GM23338 (cell line): ENCODE measurements at regions not wholly inside any gene's neighbourhood (a gene's known extent, or its start where the extent isn't known, plus 50 kb on each side); places are given as distances from the start of the nearest gene placed in this dataset.

Source experiments
- ATAC-seq: fragments of 200-7000 bp; cut with Tn5 transposase; 3 replicates; pipeline ENCODE4 v1.9.1; 2020
- DNase-seq: peaks from one replicate; pipeline ENCODE4 v3.0.0-alpha.2; 2015; ENCODE audit warnings: low spot score
- H2AFZ ChIP-seq: fragments of 200-600 bp; sonication (generic); 2 replicates; pipeline ENCODE4 v1.8.0; 2016; ENCODE audit warnings: antibody characterized with exemption, mild to moderate bottlenecking, moderate library complexity
- H3F3A ChIP-seq: fragments of 200-600 bp; sonication (generic); replicated peaks from 2 replicates; pipeline ENCODE4 v1.8.0; 2017; ENCODE audit warnings: antibody characterized with exemption, mixed run types, low read depth
- H3K27ac ChIP-seq: fragments of 200-600 bp; sonication (generic); 2 replicates; pipeline ENCODE4 v1.6.1; 2016; ENCODE audit warnings: low read depth
- H3K27me3 ChIP-seq: fragments of 200-600 bp; sonication (generic); 2 replicates; pipeline ENCODE4 v1.8.0; 2016; ENCODE audit warnings: mild to moderate bottlenecking, mixed run types, moderate library complexity; ENCODE audit not compliant: insufficient read depth
- H3K36me3 ChIP-seq: fragments of 200-600 bp; sonication (generic); 2 replicates; pipeline ENCODE4 v1.8.0; 2016; ENCODE audit warnings: mild to moderate bottlenecking; ENCODE audit not compliant: insufficient read depth
- H3K4me1 ChIP-seq: fragments of 200-600 bp; sonication (generic); 2 replicates; pipeline ENCODE4 v1.8.0; 2016; ENCODE audit warnings: mild to moderate bottlenecking, moderate library complexity; ENCODE audit not compliant: insufficient read depth
- H3K4me2 ChIP-seq: fragments of 200-600 bp; sonication (generic); 2 replicates; pipeline ENCODE4 v1.7.1; 2017; ENCODE audit warnings: mixed run types
- H3K4me3 ChIP-seq: fragments of 200-600 bp; sonication (generic); 2 replicates; pipeline ENCODE4 v1.6.1; 2016; ENCODE audit warnings: mixed run types
- H3K79me2 ChIP-seq: fragments of 200-600 bp; sonication (generic); replicated peaks from 2 replicates; pipeline ENCODE4 v1.8.0; 2017; ENCODE audit warnings: mild to moderate bottlenecking; ENCODE audit not compliant: insufficient read depth
- H3K9me2 ChIP-seq: fragments of 200-600 bp; sonication (generic); 2 replicates; pipeline ENCODE4 v1.8.0; 2017; ENCODE audit not compliant: insufficient read depth
- H4K20me1 ChIP-seq: fragments of 200-600 bp; sonication (generic); replicated peaks from 2 replicates; pipeline ENCODE4 v1.8.0; 2017; ENCODE audit warnings: mild to moderate bottlenecking; ENCODE audit not compliant: insufficient read depth
- H3K27ac Mint-ChIP-seq: 2 replicates; pipeline ENCODE4 v1.8.0; 2020; ENCODE audit warnings: inconsistent platforms, mild to moderate bottlenecking, moderate library complexity, mixed read lengths
- H3K27me3 Mint-ChIP-seq: 3 replicates; pipeline ENCODE4 v1.8.0; 2022; ENCODE audit warnings: low read depth, mild to moderate bottlenecking, moderate library complexity, mixed read lengths, inconsistent platforms; ENCODE audit not compliant: insufficient read depth, poor library complexity
- H3K36me3 Mint-ChIP-seq: 3 replicates; pipeline ENCODE4 v1.8.0; 2021; ENCODE audit warnings: low read depth, mild to moderate bottlenecking, inconsistent platforms, moderate library complexity, mixed read lengths
- H3K4me1 Mint-ChIP-seq: 3 replicates; pipeline ENCODE4 v1.8.0; 2020; ENCODE audit warnings: mild to moderate bottlenecking, inconsistent platforms, mixed read lengths
- H3K4me3 Mint-ChIP-seq: 3 replicates; pipeline ENCODE4 v1.8.0; 2021; ENCODE audit warnings: moderate library complexity, mild to moderate bottlenecking, inconsistent platforms, mixed read lengths
- H3K9me3 Mint-ChIP-seq: 3 replicates; pipeline ENCODE4 v1.8.0; 2020; ENCODE audit warnings: moderate library complexity, mild to moderate bottlenecking, inconsistent platforms, mixed read lengths
- CREB1 ChIP-seq: fragments of 250-450 bp; sonication (Bioruptor Pico); IDR thresholded peaks from 2 replicates; pipeline ENCODE4 v1.5.0; 2020; ENCODE audit warnings: low read depth, mild to moderate bottlenecking, moderate library complexity
- CTCF ChIP-seq, 2 experiments: fragments of 200-600 bp in 1 of 2; sonication (generic) in 1 of 2; conservative IDR thresholded peaks; 2 replicates each; pipeline versions ENCODE4 v1.5.1 to v1.6.1; 2016 to 2017; ENCODE audit warnings: antibody characterized with exemption in 2 of 2, low read depth in 2 of 2, mild to moderate bottlenecking in 2 of 2, moderate library complexity in 1 of 2
- ETS1 ChIP-seq: IDR thresholded peaks from 2 replicates; pipeline ENCODE4 v1.6.1; 2016; ENCODE audit warnings: antibody characterized with exemption
- EZH2 ChIP-seq: fragments of 200-600 bp; sonication (generic); IDR thresholded peaks from one replicate; pipeline ENCODE4 v1.8.0; 2017; ENCODE audit warnings: antibody characterized with exemption, mild to moderate bottlenecking, low read depth; ENCODE audit not compliant: unreplicated experiment
- EZH2phosphoT487 ChIP-seq: fragments of 200-600 bp; sonication (generic); IDR thresholded peaks from one replicate; pipeline ENCODE4 v1.8.1; 2018; ENCODE audit warnings: antibody characterized with exemption; ENCODE audit not compliant: unreplicated experiment
- JUNB ChIP-seq: IDR thresholded peaks from one replicate; pipeline ENCODE4 v1.6.1; 2016; ENCODE audit warnings: antibody characterized with exemption; ENCODE audit not compliant: unreplicated experiment
- NANOG ChIP-seq: IDR thresholded peaks from 2 replicates; pipeline ENCODE4 v1.6.1; 2016; ENCODE audit warnings: antibody characterized with exemption, borderline replicate concordance
- POLR2AphosphoS5 ChIP-seq: IDR thresholded peaks from 2 replicates; pipeline ENCODE4 v1.6.1; 2016; ENCODE audit warnings: antibody characterized with exemption, low read depth
- REST ChIP-seq: IDR thresholded peaks from one replicate; pipeline ENCODE4 v1.6.1; 2018; ENCODE audit warnings: antibody characterized with exemption; ENCODE audit not compliant: unreplicated experiment
- STAT1 ChIP-seq: IDR thresholded peaks from one replicate; pipeline ENCODE4 v1.6.1; 2016; ENCODE audit warnings: antibody characterized with exemption; ENCODE audit not compliant: unreplicated experiment
- ZNF114 ChIP-seq: fragments of 250-450 bp; sonication (Bioruptor Pico); IDR thresholded peaks from 2 replicates; pipeline ENCODE4 v1.5.0; 2020; ENCODE audit warnings: mild to moderate bottlenecking, moderate library complexity
- ZNF331 ChIP-seq: fragments of 250-450 bp; sonication (Bioruptor Pico); IDR thresholded peaks from 2 replicates; pipeline ENCODE4 v1.5.0; 2020; ENCODE audit warnings: low read depth, mild to moderate bottlenecking, moderate library complexity
- TF ChIP-seq, protein P1 (sequence below): fragments of 250-450 bp; sonication (Bioruptor Pico); IDR thresholded peaks from 2 replicates; pipeline ENCODE4 v1.5.0; 2020; ENCODE audit warnings: mild to moderate bottlenecking, moderate library complexity

GRCh38 chrX:125883169-125883568, 282.9 kb downstream of the DCAF12L2 start:
- ATAC-seq: no peak
- no peak overlapping the region for H3K4me2 ChIP-seq
- no peaks in the 10 kb centered on the region for H3K27me3 Mint-ChIP-seq
- peaks cover 28% of the 10 kb centered on the region for H3K9me3 Mint-ChIP-seq
- H3F3A ChIP-seq: no peaks in the 10 kb centered on the region
- DNase-seq: no peak
- no peak overlapping the region for H3K4me3 ChIP-seq
- H3K9me2 ChIP-seq: no peaks in the 10 kb centered on the region
- no peak for TF ChIP-seq REST
- TF ChIP-seq ZNF114 (CRISPR knock-in tag): no peak
- TF ChIP-seq STAT1: no peak
- TF ChIP-seq CTCF (conservative IDR thresholded peaks at IDR 0.05; ENCODE audit: low read depth in 2 of 2): no peak
- TF ChIP-seq CREB1 (CRISPR knock-in tag): no peak
- no peak for TF ChIP-seq ETS1
- no peak for TF ChIP-seq ZNF331 (CRISPR knock-in tag)
- TF ChIP-seq JUNB: no peak
- no peak for TF ChIP-seq EZH2
- TF ChIP-seq POLR2AphosphoS5: no peak
- TF ChIP-seq, protein P1, sequence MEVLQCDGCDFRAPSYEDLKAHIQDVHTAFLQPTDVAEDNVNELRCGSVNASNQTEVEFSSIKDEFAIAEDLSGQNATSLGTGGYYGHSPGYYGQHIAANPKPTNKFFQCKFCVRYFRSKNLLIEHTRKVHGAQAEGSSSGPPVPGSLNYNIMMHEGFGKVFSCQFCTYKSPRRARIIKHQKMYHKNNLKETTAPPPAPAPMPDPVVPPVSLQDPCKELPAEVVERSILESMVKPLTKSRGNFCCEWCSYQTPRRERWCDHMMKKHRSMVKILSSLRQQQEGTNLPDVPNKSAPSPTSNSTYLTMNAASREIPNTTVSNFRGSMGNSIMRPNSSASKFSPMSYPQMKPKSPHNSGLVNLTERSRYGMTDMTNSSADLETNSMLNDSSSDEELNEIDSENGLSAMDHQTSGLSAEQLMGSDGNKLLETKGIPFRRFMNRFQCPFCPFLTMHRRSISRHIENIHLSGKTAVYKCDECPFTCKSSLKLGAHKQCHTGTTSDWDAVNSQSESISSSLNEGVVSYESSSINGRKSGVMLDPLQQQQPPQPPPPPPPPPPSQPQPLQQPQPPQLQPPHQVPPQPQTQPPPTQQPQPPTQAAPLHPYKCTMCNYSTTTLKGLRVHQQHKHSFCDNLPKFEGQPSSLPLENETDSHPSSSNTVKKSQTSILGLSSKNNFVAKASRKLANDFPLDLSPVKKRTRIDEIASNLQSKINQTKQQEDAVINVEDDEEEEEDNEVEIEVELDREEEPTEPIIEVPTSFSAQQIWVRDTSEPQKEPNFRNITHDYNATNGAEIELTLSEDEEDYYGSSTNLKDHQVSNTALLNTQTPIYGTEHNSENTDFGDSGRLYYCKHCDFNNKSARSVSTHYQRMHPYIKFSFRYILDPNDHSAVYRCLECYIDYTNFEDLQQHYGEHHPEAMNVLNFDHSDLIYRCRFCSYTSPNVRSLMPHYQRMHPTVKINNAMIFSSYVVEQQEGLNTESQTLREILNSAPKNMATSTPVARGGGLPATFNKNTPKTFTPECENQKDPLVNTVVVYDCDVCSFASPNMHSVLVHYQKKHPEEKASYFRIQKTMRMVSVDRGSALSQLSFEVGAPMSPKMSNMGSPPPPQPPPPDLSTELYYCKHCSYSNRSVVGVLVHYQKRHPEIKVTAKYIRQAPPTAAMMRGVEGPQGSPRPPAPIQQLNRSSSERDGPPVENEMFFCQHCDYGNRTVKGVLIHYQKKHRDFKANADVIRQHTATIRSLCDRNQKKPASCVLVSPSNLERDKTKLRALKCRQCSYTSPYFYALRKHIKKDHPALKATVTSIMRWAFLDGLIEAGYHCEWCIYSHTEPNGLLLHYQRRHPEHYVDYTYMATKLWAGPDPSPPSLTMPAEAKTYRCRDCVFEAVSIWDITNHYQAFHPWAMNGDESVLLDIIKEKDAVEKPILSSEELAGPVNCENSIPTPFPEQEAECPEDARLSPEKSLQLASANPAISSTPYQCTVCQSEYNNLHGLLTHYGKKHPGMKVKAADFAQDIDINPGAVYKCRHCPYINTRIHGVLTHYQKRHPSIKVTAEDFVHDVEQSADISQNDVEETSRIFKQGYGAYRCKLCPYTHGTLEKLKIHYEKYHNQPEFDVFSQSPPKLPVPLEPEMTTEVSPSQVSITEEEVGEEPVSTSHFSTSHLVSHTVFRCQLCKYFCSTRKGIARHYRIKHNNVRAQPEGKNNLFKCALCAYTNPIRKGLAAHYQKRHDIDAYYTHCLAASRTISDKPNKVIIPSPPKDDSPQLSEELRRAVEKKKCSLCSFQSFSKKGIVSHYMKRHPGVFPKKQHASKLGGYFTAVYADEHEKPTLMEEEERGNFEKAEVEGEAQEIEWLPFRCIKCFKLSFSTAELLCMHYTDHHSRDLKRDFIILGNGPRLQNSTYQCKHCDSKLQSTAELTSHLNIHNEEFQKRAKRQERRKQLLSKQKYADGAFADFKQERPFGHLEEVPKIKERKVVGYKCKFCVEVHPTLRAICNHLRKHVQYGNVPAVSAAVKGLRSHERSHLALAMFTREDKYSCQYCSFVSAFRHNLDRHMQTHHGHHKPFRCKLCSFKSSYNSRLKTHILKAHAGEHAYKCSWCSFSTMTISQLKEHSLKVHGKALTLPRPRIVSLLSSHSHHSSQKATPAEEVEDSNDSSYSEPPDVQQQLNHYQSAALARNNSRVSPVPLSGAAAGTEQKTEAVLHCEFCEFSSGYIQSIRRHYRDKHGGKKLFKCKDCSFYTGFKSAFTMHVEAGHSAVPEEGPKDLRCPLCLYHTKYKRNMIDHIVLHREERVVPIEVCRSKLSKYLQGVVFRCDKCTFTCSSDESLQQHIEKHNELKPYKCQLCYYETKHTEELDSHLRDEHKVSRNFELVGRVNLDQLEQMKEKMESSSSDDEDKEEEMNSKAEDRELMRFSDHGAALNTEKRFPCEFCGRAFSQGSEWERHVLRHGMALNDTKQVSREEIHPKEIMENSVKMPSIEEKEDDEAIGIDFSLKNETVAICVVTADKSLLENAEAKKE (CRISPR knock-in tag): no peak
- TF ChIP-seq NANOG: no peak
- TF ChIP-seq EZH2phosphoT487: no peak
- no peaks in the 10 kb centered on the region for H3K36me3 ChIP-seq
- no peak overlapping the region for H3K27ac Mint-ChIP-seq
- peaks cover 2% of the 10 kb centered on the region; the same call in 2 of the 3 replicates for H3K36me3 Mint-ChIP-seq
- H3K4me1 ChIP-seq: no peaks in the 10 kb centered on the region
- no peak overlapping the region for H3K27ac ChIP-seq
- no peak overlapping the region for H3K4me3 Mint-ChIP-seq
- H3K27me3 ChIP-seq: no peaks in the 10 kb centered on the region
- H3K4me1 Mint-ChIP-seq: no peaks in the 10 kb centered on the region
- no peaks in the 10 kb centered on the region for H3K79me2 ChIP-seq
- H4K20me1 ChIP-seq: no peaks in the 10 kb centered on the region
- H2AFZ ChIP-seq: no peak overlapping the region
